ENCODE measurements at regions not wholly inside any gene's neighbourhood (a gene's known extent, or its start where the extent isn't known, plus 50 kb on each side); places are given as distances from the start of the nearest gene placed in this dataset.
A peak's percentile ranks its signal among the peaks of the same experiment; 100 is the strongest.

- H3K36me3 Mint-ChIP-seq = no peaks in the 10 kb centered on the region
- peaks cover 10% of the 10 kb centered on the region for H3K27me3 Mint-ChIP-seq
- H3K9me3 Mint-ChIP-seq = no peaks in the 10 kb centered on the region
- no peak overlapping the region for H3K4me3 Mint-ChIP-seq
- no peak overlapping the region for H3K27ac Mint-ChIP-seq
- peaks cover 3% of the 10 kb centered on the region for H3K4me1 Mint-ChIP-seq
Measured at GRCh38 chr22:44592126-44592823, 94.2 kb upstream of the RTL6 start.

GRCh38 chr22:44591146-44591790 is 93.2 kb upstream of the RTL6 start:
- Mint-ChIP-seq H3K4me3 (no peak overlapping the region), H3K4me1 (peaks cover 11% of the 10 kb centered on the region), H3K27me3 (peaks cover 12% of the 10 kb centered on the region), H3K27ac (no peak overlapping the region), H3K9me3 (no peaks in the 10 kb centered on the region), H3K36me3 (no peaks in the 10 kb centered on the region)

GRCh38 chr22:44590291-44590690 is 92.3 kb upstream of the RTL6 start:
- Mint-ChIP-seq H3K27me3 (peaks cover 15% of the 10 kb centered on the region), H3K4me3 (no peak overlapping the region), H3K36me3 (no peaks in the 10 kb centered on the region), H3K4me1 (peaks cover 11% of the 10 kb centered on the region), H3K9me3 (no peaks in the 10 kb centered on the region), H3K27ac (no peak overlapping the region)

- Mint-ChIP-seq H3K36me3 (no peaks in the 10 kb centered on the region), H3K4me1 (peaks cover 11% of the 10 kb centered on the region), H3K27ac (no peak overlapping the region), H3K27me3 (peaks cover 14% of the 10 kb centered on the region), H3K4me3 (no peak overlapping the region), H3K9me3 (no peaks in the 10 kb centered on the region)
Measured at GRCh38 chr22:44589831-44590230, 91.8 kb upstream of the RTL6 start.

GRCh38 chr22:44588348-44588747 is 90.3 kb upstream of the RTL6 start:
- peaks cover 9% of the 10 kb centered on the region for H3K27me3 Mint-ChIP-seq
- no peak overlapping the region for H3K4me3 Mint-ChIP-seq
- peaks cover 11% of the 10 kb centered on the region for H3K4me1 Mint-ChIP-seq
- no peaks in the 10 kb centered on the region for H3K9me3 Mint-ChIP-seq
- H3K27ac Mint-ChIP-seq = no peak overlapping the region
- H3K36me3 Mint-ChIP-seq = no peaks in the 10 kb centered on the region

- Mint-ChIP-seq H3K27me3 (peaks cover 11% of the 10 kb centered on the region), H3K4me1 (peaks cover 11% of the 10 kb centered on the region), H3K9me3 (no peaks in the 10 kb centered on the region), H3K4me3 (no peak overlapping the region), H3K27ac (no peak overlapping the region), H3K36me3 (no peaks in the 10 kb centered on the region)
Measured at GRCh38 chr22:44587737-44588310, 89.8 kb upstream of the RTL6 start.

- peaks cover 11% of the 10 kb centered on the region for H3K4me1 Mint-ChIP-seq
- H3K9me3 Mint-ChIP-seq = no peaks in the 10 kb centered on the region
- H3K27ac Mint-ChIP-seq = no peak overlapping the region
- H3K4me3 Mint-ChIP-seq = no peak overlapping the region
- H3K36me3 Mint-ChIP-seq = no peaks in the 10 kb centered on the region
- peaks cover 11% of the 10 kb centered on the region for H3K27me3 Mint-ChIP-seq
Measured at GRCh38 chr22:44586999-44587736, 89.1 kb upstream of the RTL6 start.

- Mint-ChIP-seq H3K4me3 (no peak overlapping the region), H3K36me3 (no peaks in the 10 kb centered on the region), H3K27me3 (peaks cover 9% of the 10 kb centered on the region), H3K9me3 (no peaks in the 10 kb centered on the region), H3K4me1 (peaks cover 11% of the 10 kb centered on the region), H3K27ac (peak overlapping the region; percentile 17)
Measured at GRCh38 chr22:44586351-44586990, 88.4 kb upstream of the RTL6 start.

GRCh38 chr22:44585559-44586350 is 87.7 kb upstream of the RTL6 start:
- no peak overlapping the region for H3K4me3 Mint-ChIP-seq
- H3K36me3 Mint-ChIP-seq = no peaks in the 10 kb centered on the region
- no peaks in the 10 kb centered on the region for H3K9me3 Mint-ChIP-seq
- peaks cover 9% of the 10 kb centered on the region for H3K27me3 Mint-ChIP-seq
- H3K4me1 Mint-ChIP-seq = peaks cover 11% of the 10 kb centered on the region
- H3K27ac Mint-ChIP-seq = no peak overlapping the region

GRCh38 chr22:44584256-44584902 is 86.3 kb upstream of the RTL6 start:
- peaks cover 9% of the 10 kb centered on the region for H3K27me3 Mint-ChIP-seq

GRCh38 chr22:44583854-44584253 is 85.8 kb upstream of the RTL6 start:
- no peak overlapping the region for H3K27ac Mint-ChIP-seq
- H3K36me3 Mint-ChIP-seq = no peaks in the 10 kb centered on the region
- H3K27me3 Mint-ChIP-seq = peaks cover 12% of the 10 kb centered on the region
- H3K9me3 Mint-ChIP-seq = no peaks in the 10 kb centered on the region
- peaks cover 11% of the 10 kb centered on the region for H3K4me1 Mint-ChIP-seq
- no peak overlapping the region for H3K4me3 Mint-ChIP-seq

More at GRCh38 chr22:44584256-44584902, 86.3 kb upstream of the RTL6 start:
- Mint-ChIP-seq H3K4me1 (peaks cover 11% of the 10 kb centered on the region), H3K27ac (no peak overlapping the region), H3K4me3 (no peak overlapping the region), H3K36me3 (no peaks in the 10 kb centered on the region), H3K9me3 (no peaks in the 10 kb centered on the region)

- H3K9me3 Mint-ChIP-seq = no peaks in the 10 kb centered on the region
- no peaks in the 10 kb centered on the region for H3K36me3 Mint-ChIP-seq
- H3K4me3 Mint-ChIP-seq = no peak overlapping the region
- no peak overlapping the region for H3K27ac Mint-ChIP-seq
- peaks cover 11% of the 10 kb centered on the region for H3K4me1 Mint-ChIP-seq
- peaks cover 15% of the 10 kb centered on the region for H3K27me3 Mint-ChIP-seq
Measured at GRCh38 chr22:44583061-44583760, 85.2 kb upstream of the RTL6 start.

- no peak overlapping the region for H3K27ac Mint-ChIP-seq
- H3K36me3 Mint-ChIP-seq = no peaks in the 10 kb centered on the region
- peaks cover 7% of the 10 kb centered on the region for H3K4me1 Mint-ChIP-seq
- H3K27me3 Mint-ChIP-seq = peaks cover 13% of the 10 kb centered on the region
- no peaks in the 10 kb centered on the region for H3K9me3 Mint-ChIP-seq
- no peak overlapping the region for H3K4me3 Mint-ChIP-seq
Measured at GRCh38 chr22:44582016-44582415, 84.0 kb upstream of the RTL6 start.

- no peak overlapping the region for H3K4me3 Mint-ChIP-seq
- no peak overlapping the region for H3K27ac Mint-ChIP-seq
- peaks cover 11% of the 10 kb centered on the region for H3K27me3 Mint-ChIP-seq
- H3K9me3 Mint-ChIP-seq = no peaks in the 10 kb centered on the region
- no peaks in the 10 kb centered on the region for H3K4me1 Mint-ChIP-seq
- H3K36me3 Mint-ChIP-seq = no peaks in the 10 kb centered on the region
Measured at GRCh38 chr22:44581096-44581435, 83.0 kb upstream of the RTL6 start.
